GM19043 (cell line): ENCODE measurements at regions not wholly inside any gene's neighbourhood (a gene's known extent, or its start where the extent isn't known, plus 50 kb on each side); places are given as distances from the start of the nearest gene placed in this dataset.

ENCODE experiments used
- ATAC-seq: cut with Tn5 transposase; IDR thresholded peaks from one replicate; pipeline ENCODE4 v1.9.1; 2021; ENCODE audit warnings: low read depth; ENCODE audit not compliant: unreplicated experiment

DNA sequence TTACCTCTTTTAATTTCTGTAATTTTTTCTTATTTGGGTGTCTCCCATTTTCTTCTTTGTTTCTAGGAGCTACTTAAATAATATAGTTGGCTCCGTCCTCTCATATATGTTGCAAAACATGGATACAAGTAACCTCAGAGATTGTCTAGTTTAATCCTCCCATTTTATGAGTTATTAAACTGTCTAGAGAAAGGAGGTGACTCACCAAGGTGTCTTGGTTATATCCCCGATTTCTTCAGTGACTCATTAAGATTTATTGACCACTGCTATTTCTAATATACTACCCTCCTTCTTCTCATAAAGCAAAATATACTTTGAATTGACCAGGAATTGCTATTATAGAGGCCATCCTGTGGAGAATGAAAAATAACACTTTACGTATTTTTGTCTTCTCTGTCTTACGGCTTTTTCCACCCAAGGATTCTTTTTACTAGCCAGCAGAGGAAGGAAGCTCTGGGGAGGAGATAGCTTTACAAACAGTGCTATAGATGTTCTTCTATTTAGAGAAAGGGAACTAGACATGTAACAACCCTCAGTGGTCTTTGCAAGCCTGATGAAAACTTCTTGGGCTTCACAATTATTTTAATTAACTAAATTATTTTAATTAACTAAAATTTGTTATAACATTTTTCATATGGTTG is 300.4 kb upstream of the TNP1 start:
- no peak for ATAC-seq

DNA sequence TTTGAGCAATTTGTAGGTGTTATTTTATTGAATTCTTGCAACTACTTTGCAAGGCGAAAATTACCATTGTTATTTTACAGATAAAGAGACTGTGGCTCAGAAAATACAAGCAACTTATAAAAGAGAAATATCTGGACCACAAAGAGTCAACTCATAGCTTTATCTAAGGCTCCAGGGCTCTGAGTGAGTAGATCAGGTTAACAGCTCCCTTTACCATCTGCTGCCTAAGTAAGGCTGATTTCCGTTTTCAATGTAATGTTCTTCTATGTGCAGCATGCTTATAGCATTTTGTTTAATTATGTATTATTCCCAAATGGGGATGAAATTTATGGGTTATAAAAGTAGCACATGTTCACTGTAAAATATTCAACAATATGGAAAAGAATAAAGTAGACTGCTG is 299.1 kb upstream of the TNP1 start:
- ATAC-seq = no peak

DNA sequence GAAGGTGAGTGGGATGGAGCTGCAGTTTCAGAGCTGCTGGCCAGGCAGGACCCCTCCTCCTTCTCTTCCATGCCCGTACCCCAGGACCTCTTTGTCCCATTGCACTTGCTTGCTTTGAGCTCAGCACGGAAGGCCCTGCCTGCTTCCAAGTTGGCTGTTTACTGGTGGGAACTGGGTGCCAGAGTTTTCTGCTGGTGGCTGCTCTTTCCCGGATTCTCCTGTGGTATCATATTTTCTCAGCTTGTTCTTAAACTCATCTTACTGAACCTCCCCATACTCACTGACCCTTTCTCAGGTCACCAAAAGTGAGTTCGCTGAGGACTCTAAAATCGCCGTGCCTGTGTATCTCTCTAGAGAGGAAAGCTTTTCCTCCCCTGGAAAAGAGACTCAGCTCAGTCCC is 297.7 kb upstream of the TNP1 start:
- no peak for ATAC-seq

DNA sequence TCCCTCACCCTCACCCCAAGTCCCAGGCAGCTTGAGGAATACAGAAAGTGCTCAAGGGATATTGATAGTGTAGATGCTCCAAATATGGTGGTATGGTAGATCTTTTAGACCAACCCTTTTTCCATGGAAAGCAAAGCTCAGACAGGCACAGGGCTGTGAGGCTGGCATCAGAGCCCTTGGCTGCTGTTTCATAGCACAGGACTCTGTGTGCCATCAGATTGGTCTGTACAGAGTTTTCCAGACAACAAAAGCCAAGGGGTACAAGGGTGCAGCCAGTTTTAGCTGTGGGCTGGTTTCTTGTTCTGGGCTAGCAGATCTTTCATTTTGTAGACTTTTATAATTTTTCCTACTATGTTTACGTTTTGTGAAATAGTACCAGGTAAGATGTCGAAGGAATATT is 296.9 kb upstream of the TNP1 start:
- no peak for ATAC-seq

DNA sequence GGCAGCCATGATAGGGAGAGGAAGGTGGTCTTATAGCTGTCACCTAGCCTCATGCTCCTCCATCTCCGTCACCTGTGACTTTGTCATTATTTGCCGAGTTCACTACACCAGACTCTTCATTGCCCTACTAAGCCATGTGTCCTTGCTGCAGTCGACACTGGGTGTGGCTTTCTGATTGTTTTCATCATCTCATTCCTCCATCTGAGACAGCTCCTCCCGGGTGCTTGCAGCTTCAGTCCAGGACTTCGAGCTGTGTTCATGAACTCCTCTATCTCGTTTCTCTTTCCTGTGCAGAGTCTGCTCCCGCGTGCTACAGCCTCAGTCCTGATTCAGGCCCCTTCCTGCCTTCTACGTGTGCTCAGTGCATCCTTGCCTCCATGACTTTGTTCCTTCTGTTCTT is 295.1 kb upstream of the TNP1 start:
- no peak for ATAC-seq

DNA sequence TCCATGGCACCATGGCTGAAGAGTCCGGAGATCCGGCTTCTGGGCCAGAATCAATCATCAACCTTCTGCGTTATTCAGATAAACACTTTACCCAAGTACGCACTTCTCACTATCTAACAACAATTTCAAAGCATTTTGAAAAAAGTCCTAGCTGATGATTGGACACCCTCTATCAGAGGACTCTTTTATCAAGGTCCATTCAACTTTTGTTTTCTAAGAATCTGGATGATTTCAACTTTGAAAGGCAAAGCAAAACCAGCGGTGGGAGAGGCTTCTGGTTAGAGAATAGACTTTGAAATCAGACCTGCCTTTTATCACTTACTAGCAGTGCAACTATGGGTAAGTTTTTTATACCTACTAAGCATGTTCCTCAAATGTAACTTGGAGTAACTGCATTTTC is 293.6 kb upstream of the TNP1 start:
- no peak for ATAC-seq

DNA sequence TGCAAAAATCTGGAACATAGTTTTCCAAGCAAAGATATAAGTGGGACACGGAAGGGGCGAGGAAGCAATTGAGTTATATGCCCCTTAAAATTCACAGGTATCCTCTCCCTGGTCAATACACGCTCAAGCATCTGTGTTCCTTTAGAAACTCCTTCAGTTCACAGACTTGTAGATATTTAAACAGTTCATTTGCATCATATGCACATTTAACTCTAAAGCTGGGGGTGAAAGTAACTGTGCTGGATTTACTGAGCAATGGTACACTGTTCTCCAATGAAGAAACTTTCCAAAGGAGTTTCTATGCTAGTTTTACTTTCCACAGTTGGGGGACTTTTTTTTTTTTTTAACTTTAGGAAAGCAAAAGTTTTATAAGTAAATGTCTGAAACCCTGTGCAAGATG is 293.0 kb upstream of the TNP1 start:
- no peak for ATAC-seq

DNA sequence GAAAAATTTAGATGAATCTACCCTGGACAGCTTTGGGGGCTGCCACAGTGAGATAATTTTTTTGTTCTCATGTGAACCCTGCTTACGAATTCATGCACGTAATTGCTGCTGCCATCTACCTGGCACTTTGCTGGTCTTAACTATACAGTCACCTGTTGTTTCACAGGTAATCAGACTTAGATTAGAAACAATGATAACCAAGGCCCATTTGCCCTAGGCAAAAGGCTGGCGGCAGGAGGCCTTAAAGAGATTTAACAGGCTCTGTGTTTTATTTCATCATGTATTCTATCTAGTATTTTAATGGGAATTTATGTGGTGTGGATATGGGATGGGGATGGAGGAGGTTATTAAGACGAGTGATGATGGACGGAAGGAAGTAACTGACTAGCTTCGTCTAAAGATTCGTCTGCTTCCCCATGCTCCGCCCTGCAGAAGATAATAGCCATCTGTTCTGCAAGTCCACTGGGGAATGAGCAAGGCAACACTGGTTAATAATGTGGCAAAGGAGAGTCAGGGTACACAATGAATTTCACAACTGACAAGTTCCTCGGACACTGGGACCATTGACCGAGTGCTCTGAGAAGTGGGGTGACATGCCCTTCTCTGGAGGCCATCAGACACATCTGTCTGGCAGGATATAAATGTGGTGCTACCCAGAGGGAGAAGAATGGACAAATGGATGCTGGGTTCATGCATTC is 291.8 kb upstream of the TNP1 start:
- no peak for ATAC-seq

DNA sequence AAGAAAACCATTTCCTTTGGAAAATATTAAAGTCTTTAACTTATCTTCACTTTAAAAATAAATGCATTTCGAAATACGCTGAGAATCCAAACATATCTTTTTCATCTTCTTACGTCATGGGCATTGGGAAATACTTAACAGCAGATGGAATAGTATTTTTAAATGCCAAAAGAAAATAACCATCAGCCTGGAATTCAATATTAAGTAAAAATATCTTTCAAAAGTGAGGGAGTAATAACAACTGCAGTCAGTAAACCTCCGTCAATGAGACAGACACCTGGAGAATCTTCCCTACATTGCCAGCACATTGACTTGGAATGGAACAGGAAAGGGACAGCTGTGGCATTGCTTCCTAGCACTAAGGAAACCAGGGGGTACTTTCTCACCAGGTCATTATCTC is 290.4 kb upstream of the TNP1 start:
- ATAC-seq = no peak

DNA sequence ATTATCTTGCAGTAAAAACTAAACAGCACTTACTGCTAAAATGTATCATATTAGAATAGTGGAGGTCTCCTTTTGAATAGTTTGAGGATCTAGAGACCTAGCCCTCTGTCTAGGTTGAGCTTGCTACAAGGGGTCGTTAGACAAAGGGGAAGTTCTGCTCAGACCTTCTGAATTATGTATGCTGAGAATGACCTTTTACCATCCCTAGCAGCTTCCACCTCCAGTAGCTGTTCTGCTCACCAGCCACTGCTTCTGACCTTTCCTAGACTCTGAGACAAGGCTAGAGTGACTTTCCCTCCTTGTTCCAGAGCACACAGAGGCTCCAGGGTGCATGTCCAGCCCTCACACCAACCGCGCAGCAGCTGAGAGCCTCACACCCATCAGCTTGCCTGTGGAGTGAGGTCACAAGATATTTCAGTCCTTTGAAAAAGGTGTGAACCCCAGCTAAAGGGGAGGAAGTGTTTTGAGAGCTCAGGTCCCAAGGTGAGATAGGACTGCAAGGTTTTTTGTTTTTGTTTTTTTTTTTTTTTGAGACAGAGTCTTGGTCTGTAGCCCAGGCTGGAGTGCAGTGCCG is 289.3 kb upstream of the TNP1 start:
- ATAC-seq = no peak

DNA sequence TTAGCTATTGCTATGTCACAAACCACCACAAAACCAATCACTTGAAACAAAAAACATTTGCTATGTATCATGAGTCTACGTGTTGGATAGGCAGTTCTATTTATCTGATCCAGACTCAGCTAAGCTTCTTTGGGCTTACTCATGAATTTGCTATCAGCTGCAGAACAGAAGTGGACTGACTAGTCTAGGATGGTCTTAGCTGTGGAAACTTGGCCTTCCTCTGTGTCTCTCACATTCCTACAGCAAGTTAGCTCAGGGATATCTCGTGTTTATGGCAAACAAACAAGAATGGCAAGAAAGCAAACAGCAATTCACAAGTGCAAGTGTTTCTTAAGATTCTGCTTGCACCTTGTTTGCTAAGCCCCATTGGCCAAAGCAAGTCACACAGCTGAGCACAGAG is 288.0 kb upstream of the TNP1 start:
- no peak for ATAC-seq

DNA sequence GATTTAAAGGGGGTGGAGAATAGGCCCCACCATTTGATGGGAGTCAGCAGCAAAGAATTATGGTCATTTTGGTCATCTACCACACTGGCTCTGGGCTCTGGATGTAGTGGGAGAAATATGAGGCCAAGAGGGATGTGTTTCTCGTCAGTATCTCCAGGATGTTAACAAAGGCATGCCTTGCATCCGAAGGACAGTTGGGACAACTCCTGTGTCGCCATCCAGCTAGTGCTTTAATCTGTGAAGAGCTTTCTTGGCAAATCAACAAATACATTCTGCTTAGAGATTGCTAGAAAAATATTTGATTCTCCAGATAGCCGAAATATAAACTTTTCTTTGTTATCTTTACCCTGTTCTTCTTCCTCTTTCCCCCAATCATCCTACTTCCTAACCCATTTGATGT is 287.1 kb upstream of the TNP1 start:
- no peak for ATAC-seq

DNA sequence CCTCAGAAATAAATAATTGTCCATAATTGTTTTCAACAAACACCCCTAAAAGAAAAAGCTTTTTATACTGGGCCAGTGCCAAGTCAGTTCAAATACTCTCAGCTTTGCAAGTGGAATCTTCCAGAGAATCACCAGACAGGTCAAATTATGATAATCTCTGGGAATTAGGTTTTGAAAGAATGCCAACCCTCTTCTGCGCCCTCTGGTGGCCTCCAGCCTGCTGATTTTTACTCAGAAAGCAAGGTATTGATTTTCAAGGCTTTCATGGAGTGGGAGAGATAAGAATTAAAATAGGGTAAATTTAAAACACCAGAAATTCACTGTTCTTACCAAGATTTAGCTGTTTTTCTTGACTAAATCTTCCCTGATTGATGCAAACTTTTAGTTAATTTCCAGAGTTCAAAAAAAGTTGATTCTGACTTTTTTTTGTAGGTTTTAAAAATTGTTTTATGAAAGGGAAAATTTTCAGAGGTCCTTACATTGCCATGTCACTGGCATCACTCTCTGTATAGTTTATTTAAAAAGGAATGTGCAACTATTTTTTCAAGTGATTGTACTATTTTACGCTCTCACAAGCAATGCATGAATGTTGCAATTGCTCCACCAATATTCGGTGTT is 282.9 kb upstream of the TNP1 start:
- ATAC-seq = no peak

DNA sequence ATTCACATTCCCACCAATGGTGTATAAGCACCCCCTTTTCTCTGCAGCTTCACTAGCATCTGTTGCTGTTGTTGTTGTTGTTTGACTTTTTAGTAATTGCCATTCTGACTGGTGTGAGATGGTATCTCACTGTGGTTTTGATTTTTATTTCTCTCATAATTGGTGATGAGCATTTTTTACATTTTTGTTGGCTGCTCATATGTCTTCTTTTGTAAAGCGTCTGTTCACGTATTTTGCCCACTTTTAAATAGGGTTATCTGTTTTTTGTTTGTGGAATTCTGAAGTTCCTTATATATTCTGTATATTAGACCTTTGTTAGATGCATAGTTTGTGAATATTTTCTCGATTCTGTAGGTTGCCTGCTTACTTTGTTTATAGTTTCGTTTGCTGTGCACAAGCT is 278.4 kb upstream of the TNP1 start:
- ATAC-seq = no peak

DNA sequence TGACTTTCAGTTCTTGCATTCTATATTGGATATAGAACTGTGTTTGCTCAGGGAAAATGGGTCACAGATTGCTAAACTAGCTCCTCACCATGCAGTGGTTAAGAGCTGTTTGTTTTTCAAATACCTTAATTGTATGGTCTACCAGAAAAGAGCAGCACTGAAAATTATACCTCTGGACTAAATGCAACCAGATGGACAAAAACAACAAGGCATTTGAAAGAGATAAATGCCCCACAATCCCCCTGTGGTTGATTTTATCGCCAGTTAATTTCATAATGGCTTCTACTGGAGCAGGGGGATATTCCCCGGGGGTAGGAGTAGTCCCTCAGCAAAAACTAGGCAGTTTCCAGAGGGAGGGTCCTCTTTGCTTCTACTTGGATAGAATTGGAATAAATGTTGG is 267.9 kb upstream of the TNP1 start:
- ATAC-seq = no peak

DNA sequence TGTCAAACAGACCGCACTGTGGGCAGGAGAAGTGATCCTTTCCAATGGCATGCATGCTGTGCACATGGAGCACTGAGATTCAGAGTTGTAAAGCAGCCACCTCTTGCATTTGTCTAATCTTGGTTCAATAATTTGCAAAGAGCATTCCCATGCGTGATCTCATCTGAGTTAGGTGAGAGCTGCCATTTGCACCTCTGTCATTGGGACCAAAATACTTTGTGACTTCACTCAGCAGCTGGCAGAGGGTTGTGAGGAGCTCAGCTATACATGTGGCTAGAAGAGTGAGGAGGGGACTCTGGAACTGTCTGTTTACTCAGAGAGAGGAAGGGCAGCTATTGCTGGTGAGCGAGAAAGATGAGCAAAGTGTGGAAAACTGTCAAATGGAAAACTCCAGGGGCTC is 265.1 kb upstream of the TNP1 start:
- no peak for ATAC-seq

DNA sequence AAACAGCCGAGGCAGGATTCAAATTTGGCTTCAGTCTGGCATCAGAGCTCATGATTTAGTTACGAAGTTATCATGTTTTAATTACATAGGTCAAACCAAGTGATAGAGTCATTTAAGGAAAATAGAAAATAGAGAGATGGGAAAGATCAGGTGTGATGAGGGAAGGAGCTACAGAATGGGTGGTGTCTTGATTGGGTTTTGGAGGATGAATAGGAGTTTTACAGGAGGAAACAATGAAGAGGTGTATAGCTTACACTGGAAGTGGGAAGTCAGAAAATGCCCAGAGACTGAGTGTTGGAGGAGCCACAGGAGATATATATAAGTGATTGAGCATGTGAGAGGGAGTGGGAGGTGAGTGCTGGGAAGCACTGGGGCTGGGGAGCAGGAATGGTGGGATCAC is 264.2 kb upstream of the TNP1 start:
- no peak for ATAC-seq

DNA sequence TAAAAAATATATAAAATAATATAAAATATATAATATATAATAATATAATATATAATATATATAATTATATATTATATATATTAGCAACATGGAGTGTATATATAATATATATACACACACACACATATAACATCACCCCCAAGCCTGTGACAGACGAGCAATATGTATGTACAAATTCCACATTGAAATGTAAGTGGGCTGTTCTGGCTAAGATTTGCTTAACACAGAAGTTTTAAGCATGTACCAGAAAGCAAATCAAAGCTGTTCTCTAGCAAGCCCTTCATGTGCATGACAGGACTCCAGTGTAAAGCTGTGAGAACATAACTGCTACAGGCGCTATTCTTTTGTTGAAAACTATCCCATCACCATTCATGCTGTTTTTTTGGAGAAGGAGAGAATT is 261.7 kb upstream of the TNP1 start:
- ATAC-seq = no peak

DNA sequence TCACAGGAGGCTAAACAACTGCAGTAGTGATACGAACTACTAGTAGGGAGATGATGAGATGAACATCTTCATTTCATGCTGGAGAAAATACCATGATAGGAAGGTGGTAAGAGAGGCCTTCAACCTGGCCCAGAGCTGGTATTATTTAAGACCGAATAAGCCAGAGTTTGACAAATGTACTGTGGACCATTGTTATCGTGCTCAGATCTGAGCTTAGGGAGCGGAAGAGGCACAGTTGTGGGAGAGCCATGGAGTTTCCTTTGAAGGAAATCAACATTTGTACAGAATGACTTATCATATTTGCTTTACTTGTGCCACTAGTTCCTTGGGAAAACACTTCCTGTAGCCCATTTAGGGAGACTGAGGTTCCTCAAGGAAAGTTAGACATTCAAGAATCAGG is 260.6 kb upstream of the TNP1 start:
- ATAC-seq = no peak

DNA sequence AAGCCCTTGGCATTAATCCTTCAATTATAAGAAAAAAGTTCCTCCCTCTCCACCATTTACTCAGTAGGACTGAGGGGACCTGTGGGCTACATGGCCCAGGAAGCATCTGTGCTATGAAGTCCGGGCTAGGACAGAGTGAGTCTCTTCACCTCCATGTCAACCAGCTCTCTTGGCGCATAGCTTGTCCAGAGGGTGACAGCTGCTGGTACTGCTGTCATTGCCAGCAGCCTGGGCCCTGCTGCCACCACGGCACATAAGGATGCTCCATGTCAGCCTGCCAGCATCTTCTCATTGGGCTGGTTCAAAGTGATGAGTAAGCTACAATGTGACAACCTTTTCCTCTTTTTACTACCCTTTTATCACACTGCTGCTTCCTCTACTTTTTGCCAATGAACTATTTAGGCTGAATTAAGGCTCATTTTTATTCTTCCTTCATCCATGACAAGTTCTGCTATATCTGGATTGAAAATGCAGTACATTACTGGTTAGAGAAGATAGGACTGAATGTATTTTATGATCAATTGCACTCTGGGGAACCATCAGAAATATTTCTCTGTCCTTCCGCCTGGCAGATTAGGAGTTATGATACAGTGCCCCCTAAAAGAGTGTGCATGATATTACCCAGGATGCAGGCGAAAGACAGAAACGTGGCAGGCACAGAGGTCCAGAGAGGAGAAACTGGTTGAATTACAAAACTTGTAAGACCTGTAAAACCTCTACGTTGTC is 258.9 kb upstream of the TNP1 start:
- ATAC-seq = no peak

DNA sequence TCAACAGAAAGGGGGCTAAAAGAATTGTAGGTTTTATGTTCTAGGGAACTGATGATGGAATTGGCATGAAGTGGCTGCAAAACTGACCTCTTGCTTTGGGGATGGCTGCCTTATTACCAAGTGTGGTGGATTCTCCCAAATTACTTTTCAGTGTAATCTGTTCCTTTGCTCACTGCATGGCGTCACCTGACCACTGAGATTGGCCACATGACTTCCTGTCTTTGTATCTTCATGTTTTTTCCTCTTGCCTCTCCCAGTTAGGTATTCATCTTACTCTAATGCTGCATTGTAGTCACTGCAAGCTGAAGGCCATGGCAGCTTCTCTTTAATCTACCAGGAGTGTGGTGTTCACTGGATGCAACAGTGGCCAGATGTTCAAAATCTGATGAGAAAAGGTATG is 257.7 kb upstream of the TNP1 start:
- no peak for ATAC-seq
